ENCODE measurements at regions not wholly inside any gene's neighbourhood (a gene's known extent, or its start where the extent isn't known, plus 50 kb on each side); places are given as distances from the start of the nearest gene placed in this dataset.

DNA sequence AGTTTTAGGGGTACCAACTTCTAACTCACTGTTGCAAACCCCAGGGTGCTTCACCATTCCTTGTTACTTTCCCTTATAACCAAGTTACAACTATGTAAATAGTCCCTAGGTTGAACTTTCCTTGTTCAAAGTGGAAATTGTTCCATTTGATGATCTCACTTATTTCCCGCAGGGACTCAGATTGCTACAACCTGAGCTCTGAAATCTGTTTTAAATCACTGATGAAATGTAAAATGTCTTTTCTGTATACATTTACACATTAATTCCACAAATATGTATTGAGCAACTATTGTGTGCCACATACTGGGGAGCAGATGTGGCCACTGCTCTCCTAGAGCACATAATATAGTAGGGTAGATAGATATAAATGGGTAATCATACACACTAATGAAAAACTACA lies 69.1 kb upstream of the TARS1 start:
- TF ChIP-seq, protein P1, sequence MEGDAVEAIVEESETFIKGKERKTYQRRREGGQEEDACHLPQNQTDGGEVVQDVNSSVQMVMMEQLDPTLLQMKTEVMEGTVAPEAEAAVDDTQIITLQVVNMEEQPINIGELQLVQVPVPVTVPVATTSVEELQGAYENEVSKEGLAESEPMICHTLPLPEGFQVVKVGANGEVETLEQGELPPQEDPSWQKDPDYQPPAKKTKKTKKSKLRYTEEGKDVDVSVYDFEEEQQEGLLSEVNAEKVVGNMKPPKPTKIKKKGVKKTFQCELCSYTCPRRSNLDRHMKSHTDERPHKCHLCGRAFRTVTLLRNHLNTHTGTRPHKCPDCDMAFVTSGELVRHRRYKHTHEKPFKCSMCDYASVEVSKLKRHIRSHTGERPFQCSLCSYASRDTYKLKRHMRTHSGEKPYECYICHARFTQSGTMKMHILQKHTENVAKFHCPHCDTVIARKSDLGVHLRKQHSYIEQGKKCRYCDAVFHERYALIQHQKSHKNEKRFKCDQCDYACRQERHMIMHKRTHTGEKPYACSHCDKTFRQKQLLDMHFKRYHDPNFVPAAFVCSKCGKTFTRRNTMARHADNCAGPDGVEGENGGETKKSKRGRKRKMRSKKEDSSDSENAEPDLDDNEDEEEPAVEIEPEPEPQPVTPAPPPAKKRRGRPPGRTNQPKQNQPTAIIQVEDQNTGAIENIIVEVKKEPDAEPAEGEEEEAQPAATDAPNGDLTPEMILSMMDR (IDR thresholded peaks at IDR 0.05; ENCODE audit: borderline replicate concordance, insufficient read depth, low read depth, low read length): no peak
- H3K4me3 ChIP-seq (ENCODE audit: low read depth, low read length): no peak overlapping the region

DNA sequence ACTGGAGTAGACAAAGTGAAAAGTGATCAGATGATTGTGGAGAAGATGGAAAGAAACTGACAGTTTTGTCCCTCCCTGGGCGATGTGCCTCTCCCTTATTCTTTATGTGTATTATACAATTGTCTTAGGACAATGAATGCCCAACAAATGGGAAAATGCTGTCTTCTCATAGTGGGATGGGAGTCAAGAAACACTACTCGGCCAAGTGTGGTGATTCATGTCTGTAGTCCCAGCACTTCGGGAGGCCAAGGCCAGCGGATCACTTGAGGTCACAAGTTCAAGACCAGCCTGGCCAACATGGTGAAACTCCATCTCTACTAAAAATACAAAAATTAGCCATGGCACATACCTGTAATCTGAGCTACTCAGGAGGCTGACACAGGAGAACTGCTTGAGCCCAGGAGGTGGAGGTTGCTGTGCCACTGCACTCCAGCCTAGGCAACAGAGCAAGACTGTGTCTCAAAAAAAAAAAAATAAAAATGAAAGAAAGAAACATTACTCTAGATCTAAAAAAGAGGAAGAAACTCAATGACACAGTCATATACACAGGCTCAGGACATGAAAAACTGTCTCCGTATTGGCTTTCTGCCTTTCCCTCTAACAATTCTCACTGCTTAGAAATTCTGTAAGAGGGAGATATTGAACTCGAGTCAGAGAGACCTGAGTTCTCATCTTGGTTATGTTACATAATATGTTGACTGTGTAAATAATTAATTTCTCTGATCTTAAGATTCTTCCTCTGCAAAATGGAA lies 67.9 kb upstream of the TARS1 start:
- TF ChIP-seq, protein P1 (IDR thresholded peaks at IDR 0.05; ENCODE audit: borderline replicate concordance, insufficient read depth, low read depth, low read length): no peak

DNA sequence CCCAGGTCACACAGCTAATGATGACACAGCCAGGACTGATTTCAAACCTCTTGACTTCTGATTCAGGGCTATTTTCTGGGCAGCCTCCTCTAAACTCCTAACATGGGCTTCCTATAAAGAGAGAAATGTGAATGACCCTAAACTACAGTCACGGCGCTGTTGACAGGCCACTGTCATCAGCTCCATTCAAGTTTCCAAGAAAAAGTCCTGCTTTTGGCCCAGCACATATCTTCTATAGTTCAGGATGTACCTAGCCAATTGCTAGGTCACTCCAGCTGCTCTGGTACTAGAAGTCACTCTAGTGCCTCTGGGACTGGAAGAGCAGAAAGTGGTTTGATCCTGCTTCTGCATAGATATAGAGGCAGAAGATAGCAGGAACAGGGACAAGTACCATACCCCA lies 64.9 kb upstream of the TARS1 start:
- no peak overlapping the region for H3K4me3 ChIP-seq (ENCODE audit: low read depth, low read length)
- TF ChIP-seq, protein P1 (IDR thresholded peaks at IDR 0.05; ENCODE audit: borderline replicate concordance, insufficient read depth, low read depth, low read length): no peak

More for the DNA sequence above, 67.9 kb upstream of the TARS1 start:
- no peak overlapping the region for H3K4me3 ChIP-seq (ENCODE audit: low read depth, low read length)

DNA sequence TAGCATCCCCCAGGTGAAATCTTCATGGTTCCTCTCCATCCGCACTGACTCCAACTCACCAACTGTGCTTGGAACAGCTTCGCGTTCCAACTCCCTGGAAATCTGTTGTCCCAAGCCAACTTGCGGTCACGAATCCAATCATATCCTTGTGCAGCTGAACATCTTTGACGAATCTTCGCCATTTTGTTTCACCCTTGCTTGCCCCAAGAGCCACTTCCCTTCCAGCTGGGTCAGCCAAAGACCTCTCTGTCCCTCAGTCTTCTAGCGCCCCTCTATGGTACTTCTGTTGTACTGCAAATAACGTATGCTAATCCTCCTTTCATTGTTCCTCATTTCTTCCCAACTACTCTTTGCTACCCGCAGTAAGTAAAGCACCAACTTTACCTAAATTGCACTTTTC lies 61.0 kb upstream of the TARS1 start:
- TF ChIP-seq, protein P1 (IDR thresholded peaks at IDR 0.05; ENCODE audit: borderline replicate concordance, insufficient read depth, low read depth, low read length): peak; percentile 61; the same call in 1 of the 2 replicates
- H3K4me3 ChIP-seq (ENCODE audit: low read depth, low read length): no peak overlapping the region

DNA sequence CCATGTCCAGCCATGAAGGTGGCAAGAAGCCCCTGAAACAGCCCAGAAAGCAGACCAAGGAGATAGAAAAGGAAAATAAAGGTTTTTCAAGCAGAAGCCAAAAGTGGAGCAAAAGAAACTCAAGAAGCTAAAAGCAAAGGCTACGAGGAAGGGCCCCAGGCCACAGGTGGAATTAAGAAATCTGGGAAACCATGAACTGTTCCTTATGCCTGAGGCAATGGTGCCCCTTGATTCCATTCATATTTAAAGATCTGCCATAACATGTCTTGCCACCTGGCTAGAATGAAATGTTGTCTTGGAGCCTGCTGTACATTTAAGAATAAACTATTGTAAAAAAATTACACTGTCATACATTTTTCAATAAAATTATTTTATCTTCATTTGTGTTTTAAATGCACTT lies 59.5 kb upstream of the TARS1 start:
- H3K4me3 ChIP-seq (ENCODE audit: low read depth, low read length): no peak overlapping the region
- TF ChIP-seq, protein P1 (IDR thresholded peaks at IDR 0.05; ENCODE audit: borderline replicate concordance, insufficient read depth, low read depth, low read length): no peak
